Astrocyte of the cerebellum (primary cell): ENCODE measurements at regions not wholly inside any gene's neighbourhood (a gene's known extent, or its start where the extent isn't known, plus 50 kb on each side); places are given as distances from the start of the nearest gene placed in this dataset.
A peak's percentile ranks its signal among the peaks of the same experiment; 100 is the strongest.
"Not testable (repeated sequence)": the region's sequence is repeated elsewhere in the genome, so short reads cannot be mapped to it uniquely, and the experiment has no call there.

Source experiments
- DNase-seq: peaks from one replicate; pipeline ENCODE4 v3.0.0-alpha.2; 2011; ENCODE audit warnings: low read depth
- H3K4me3 ChIP-seq: 2 replicates; pipeline ENCODE4 v1.5.1; 2011; ENCODE audit warnings: mild to moderate bottlenecking, low read depth, low read length, moderate library complexity
- in situ Hi-C: cut with HindIII; loops from 2 replicates; pipeline ENCODE4 v1.10.0; 2017; ENCODE audit warnings: low sequenced_read_pairs
- TF ChIP-seq, protein P1 (sequence below): IDR thresholded peaks from 2 replicates; pipeline ENCODE4 v1.5.1; 2012; ENCODE audit warnings: low read length, low read depth, moderate library complexity, mild to moderate bottlenecking; ENCODE audit errors: missing control alignments

DNA sequence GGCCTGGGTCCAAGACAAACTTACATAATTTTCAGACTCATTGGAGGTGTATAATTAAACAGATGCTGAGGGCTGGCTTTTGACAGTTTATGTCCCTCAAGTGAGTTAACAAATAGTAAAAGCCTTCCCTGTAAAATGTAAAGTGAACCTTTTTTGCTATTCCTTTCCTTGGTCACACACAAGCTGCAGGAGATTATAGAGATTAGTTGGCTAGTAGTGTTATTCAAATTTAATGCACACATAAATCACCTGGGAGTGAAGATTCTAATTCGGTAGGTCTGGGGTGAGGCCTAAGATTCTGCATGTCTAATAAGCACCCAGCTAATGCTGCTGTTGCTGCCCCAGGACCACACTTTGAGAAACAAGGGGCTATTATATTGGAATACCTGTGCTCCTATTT lies 206.2 kb upstream of the SSTR1 start:
- in situ Hi-C loops: no loop called here
- TF ChIP-seq, protein P1, sequence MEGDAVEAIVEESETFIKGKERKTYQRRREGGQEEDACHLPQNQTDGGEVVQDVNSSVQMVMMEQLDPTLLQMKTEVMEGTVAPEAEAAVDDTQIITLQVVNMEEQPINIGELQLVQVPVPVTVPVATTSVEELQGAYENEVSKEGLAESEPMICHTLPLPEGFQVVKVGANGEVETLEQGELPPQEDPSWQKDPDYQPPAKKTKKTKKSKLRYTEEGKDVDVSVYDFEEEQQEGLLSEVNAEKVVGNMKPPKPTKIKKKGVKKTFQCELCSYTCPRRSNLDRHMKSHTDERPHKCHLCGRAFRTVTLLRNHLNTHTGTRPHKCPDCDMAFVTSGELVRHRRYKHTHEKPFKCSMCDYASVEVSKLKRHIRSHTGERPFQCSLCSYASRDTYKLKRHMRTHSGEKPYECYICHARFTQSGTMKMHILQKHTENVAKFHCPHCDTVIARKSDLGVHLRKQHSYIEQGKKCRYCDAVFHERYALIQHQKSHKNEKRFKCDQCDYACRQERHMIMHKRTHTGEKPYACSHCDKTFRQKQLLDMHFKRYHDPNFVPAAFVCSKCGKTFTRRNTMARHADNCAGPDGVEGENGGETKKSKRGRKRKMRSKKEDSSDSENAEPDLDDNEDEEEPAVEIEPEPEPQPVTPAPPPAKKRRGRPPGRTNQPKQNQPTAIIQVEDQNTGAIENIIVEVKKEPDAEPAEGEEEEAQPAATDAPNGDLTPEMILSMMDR: no peak
- DNase-seq: no peak
- no peak overlapping the region for H3K4me3 ChIP-seq

DNA sequence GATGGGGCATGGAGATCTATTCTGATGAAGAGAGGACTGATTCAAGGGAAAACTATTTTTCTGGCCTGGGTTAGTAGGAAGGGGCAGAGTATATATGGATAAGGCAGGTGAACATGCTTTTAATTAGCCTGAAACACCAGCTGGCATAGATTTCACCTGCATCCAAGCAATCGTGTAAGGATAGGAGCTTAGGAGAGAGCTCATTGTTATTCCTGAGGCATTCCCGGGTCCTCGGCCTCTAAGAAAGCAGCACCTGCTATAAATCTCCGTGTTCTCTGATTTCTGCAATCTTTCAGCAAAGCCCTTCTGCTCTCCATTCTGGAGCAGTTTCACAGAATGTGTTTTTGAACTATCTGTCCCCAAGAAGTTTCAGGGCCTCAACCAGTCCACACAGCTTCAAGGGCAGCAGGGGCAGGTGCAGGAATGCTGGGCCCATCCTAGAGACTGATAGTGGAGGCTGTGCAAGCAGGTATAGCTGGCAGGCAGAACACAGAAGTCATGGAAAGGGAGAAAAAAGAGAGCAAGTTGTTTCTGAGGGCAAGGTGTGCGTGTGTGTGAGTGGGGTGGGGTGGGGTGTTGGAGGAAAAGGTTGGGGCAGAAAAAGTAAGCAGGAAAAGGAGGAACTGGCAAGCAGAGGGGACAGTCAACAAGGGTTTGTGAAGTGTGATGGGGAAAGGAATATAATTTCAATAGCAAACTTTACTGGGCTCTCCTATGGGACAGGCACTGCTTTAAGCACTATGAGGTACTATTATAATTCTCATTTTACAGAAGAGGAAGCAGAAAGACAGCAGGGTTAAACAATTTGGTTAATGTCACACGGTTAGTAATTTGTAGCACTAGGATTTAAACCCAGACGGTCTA lies 203.7 kb upstream of the SSTR1 start:
- in situ Hi-C loops: no loop called here
- H3K4me3 ChIP-seq: no peak overlapping the region
- TF ChIP-seq, protein P1: no peak
- DNase-seq: no peak

DNA sequence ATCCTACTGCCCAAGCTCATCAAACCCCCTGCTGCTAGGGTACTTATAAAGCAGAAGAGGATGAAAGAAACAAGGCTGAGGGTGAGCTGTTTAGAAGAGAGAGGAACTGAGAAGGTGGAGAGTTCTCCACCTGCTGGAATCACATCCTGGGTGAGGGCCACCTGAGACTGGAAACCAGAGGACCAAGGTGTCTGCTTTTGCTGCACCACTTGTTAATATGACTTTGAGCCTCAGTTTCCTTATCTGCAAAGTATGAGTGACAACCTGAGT lies 203.2 kb upstream of the SSTR1 start:
- TF ChIP-seq, protein P1: no peak
- DNase-seq: no peak
- in situ Hi-C loops: no loop called here
- H3K4me3 ChIP-seq: no peak overlapping the region

DNA sequence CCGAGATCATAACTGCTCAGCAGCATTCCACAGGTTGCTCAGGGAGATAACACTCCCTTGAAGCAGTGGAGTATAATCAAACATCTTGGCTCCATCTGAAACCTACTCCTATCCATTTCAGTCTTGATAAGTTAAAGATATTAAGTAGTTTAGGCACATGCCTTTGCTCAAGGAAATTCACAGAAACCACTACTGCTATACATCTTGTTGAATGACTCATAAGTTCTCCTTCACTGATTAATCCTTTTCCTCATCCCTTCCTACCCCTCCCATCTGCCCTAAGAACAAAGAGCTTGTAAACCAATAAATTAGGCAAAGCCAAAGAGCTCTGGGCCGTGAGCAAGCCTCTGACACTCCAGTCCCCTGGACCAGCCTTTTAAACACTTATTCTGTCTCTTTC lies 196.5 kb upstream of the SSTR1 start:
- DNase-seq, in situ Hi-C loops: not testable (repeated sequence)

DNA sequence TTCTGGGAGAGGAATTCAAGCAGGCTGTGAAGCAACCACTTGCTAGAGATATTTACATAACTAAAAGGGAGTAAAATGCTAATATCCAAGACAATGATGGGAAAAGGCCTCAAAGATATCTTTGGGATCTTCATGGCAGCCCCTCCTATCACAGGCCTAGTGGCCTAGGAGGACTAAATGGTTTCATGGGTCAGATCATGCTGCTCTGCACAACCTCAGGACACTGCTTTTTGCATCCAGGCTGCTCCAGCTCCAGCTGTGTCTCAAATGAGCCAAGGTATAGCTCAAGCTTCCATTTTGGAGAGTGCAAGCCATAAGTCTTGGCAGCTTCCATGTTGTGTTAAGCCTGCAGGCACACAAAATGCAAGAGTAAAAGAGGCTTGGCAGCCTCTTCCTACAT lies 195.6 kb upstream of the SSTR1 start:
- no peak for DNase-seq
- no peak overlapping the region for H3K4me3 ChIP-seq
- in situ Hi-C loops: no loop called here
- TF ChIP-seq, protein P1: no peak

More for the DNA sequence above, 196.5 kb upstream of the SSTR1 start:
- H3K4me3 ChIP-seq: not testable (repeated sequence)

DNA sequence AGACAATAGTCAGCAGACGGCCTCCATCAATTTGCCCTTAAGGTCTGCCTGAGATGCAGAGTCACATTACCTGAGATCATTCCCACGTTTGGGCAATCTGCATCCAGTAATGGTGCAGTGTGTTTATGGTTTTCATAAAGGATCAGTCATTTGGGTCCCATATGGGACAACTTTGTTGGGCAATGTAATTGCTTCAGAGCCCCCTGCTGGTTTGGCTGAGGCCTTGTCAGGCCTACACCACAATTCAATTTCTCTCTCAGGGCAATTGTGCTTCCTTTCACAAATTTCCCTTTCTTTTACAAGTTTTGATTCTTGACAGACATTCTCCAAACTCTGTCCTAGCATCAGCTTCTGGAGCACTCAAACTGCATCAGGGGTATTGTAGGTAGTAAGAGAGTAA lies 191.2 kb upstream of the SSTR1 start:
- no peak for DNase-seq
- H3K4me3 ChIP-seq: no peak overlapping the region
- in situ Hi-C loops: loop anchor here (5.0 kb wide), 1 partner anchor 86 kb away; no protein-coding TSS in a partner anchor
- TF ChIP-seq, protein P1: peak; percentile 5

DNA sequence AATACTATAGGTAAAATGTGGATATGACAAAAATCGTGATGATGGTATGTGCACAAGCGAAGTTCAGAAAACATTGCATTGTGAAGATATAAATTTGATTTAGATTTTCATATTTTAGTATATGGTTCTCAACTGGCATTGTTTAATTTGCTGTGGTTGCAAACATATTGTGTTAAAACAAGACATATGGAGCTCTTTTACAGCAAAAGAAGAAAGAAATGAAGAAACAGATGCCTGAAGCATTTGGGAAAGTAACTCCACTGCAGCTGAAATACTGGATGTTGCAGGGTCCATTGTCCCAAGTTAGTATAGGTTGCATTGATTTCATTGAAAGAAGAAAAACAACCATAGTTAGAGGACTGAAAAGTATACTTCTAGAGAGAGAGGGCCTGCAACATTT lies 185.8 kb upstream of the SSTR1 start:
- TF ChIP-seq, protein P1: no peak
- DNase-seq: no peak
- in situ Hi-C loops: no loop called here
- H3K4me3 ChIP-seq: no peak overlapping the region
